ENCODE measurements at regions not wholly inside any gene's neighbourhood (a gene's known extent, or its start where the extent isn't known, plus 50 kb on each side); places are given as distances from the start of the nearest gene placed in this dataset.

DNA sequence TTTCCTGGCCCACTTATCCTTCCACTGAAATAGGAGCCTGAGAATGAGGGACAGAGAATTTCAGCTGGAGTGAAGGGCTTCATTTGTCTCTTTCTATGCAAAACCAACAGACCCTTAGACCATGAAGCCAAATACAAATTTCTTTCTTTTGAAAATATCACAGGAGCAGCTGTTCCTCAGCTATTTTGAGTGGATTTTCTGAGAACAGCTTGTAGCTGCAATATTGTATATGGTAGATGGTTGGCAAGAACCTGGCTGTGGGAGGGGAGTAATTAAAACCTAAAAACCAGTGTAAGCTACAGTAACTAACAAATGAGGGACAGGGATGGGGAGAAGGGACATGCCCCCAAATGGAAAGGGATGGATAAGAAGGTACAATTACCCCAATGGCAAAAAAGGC is 350.3 kb upstream of the CDH20 start:
- no peak for DNase-seq

DNA sequence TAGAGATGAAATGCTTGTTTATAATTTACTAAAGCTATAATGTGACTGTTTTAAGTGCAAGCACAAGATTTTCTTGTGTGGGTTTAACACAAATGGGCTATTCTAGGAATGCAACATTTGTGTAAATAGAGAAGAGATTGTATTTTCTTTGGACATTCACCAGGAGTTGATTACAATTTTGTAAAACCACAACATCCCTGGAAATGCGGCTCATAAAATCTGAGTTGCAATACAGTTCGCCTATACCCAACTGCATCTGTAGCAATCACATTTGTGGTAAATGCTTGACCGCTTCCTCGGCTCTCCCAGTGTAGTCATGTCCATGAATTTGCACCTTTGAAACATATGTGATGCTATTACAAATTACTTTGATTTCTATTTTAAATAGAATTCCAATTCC is 348.7 kb upstream of the CDH20 start:
- no peak for DNase-seq

DNA sequence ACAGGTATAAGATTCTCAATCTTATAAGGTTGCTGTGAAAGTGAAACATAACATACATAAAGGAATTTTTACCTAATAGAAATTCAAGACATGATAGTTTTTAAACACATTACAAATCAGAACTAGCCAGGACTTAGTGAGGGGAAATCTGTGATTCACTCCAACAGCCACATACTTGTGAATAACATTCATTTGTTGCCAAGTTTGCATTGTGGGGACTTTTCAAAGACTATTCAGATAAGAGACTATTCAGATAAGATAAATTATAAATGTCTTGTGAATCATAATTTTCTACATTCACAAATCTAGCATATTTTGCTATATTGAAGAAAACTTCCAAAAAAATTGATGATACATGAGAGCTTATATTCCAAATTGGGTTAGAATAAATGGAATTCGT is 345.3 kb upstream of the CDH20 start:
- DNase-seq: no peak

DNA sequence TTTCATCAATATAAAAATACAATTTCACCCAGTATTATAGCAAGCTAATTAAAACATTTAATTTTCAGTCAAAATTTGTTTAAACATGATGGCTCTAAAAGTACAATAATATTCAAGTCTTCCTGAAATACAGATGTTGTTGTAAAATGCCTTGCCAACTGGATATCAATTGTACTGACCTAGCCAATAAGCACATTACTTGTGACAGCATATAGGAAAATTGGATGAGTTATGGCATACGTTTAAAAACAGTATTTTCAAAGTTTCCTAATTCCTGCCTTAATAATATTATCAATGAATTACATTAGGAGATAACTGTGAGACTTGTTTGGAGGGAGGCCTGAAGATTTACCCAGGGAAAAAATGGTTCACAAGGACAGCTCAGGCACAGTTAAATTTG is 336.9 kb upstream of the CDH20 start:
- DNase-seq: no peak

DNA sequence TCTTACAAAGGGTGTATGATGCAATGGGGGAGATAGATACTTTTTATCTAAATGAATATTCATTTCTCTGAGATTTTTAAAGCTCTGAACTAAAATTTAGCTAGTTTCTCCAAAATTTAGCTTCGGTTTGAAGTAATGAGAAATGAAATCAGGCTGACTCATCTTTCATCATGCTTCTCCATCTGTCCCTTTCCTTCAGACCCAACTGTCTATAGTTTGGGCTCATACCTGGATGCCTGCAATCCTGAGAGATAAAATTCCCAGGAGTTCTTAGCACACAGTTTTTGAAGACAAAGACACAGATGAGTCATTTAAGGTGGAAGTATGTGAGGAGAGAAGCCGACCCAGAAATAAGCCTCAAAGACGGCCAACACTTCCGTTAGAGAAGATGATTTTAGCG is 336.4 kb upstream of the CDH20 start:
- DNase-seq: no peak

DNA sequence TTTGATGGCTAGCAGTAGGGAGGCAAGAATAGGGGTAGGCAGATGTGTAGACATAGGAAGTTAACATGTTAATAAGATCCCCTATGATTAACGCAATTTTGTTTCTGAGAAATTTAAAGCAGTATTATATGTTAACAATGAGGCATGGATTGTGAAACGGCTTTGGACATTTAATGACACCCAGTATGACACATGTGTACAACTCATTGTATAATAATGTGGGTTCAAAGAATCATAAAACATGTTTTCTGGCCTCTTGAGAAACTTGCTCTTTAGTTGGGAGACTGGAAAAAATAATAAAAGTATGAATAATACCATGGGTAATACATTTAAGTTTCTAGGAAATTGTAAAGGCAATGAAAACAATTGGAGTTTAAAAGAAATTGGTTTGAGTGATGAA is 332.1 kb upstream of the CDH20 start:
- DNase-seq: no peak

DNA sequence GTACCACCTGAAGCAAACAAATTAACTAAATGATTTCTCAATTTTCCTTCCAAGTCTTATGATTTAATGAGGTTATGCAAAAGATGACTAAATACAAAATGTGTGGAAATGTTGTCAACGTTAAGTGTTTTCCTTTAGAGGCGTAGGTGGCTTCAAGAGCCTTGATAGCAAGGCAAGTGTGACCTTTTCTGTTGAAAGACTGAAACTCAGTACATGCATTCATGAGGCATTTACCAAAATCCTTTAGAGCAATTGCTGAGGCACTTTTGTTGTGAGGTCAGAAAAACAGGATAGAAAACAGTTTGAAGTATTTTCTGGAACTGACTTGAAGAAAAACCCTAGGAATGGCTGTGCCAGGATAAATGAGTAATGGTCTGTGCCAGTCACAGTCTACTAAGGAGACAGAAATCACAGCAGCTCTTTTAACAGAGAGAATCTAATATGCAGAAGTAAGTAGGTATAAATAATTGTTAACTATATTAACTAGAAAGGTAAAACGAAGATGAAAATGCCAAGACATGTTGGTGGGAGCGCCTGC is 326.5 kb upstream of the CDH20 start:
- DNase-seq: no peak

DNA sequence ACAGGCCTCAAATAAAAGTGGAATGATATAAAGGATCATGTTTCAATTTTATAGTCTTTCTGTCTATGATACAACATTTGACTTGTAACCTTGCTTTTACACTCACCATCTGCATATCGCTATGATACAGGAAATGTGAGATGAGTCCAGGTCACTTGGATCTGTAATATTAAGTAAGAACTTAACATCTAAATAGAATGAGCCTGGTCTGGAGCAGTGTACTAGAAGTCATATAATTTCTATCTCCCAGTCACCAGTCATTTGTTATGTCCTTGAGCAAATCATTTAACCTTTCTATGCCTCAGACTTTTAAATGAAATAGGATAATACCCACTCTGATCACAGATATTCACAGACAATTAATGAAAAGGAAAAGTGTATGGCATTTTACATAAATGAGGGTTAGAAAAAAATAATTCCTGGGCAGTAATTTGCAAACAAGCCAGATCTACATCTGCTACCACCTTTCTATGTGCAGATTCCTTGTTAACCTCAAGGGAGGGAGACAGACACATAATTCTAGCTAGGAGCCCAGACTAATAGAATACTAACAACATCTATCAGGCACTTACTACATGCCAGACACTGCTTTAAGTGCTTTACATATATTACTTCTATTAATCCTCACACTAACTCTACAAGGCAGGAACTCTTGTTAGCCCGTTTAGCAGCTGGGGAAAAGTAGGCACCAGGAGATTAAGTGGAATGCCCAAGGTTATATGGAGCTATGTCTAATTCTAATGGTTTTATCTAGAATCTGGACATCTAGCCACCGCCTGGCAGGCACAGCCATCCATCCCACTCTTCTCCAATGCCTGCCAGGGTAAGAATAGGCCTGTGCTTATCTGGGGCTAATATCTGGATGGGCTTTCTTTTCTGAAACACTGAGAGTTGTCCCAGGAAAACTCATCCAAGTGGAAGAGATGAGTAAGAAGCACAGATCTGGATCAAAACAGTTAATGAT is 313.6 kb upstream of the CDH20 start:
- no peak for DNase-seq

DNA sequence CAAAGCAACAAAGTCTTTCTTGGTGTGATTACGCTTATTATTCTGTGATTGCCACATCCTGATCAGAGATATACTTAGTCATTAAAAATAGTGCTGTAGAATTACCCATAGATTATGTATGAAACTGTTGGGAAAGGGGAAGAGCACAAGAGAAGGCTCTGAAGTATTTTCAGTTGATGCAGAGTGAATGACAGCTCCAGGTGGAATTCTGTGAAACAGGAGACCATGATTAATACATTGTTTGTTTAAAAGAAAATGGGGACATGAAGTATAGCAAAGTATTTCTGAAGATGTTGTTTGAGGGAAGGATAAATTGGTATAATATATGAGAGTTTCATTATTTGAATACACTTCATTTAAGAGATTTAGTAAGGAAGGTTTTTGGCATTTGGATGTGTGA is 307.6 kb upstream of the CDH20 start:
- no peak for DNase-seq

DNA sequence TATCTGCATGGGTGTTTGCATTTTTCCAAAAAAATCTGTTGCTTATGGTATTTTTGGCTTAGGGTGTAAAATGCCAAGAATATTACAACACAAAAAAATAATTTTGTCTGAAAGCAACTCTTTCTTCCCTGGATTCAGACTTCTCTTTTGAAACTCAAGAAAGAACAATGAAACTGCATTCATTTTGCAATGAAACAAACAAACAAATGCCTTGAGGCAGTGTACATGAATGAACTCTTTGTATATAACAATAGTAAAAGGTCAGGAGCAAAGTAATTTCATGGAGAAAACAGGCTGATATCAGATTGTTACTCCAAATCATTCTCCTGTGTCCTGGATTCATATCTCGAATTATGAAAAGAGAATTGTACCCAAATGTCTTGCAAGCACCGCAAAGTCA is 301.6 kb upstream of the CDH20 start:
- DNase-seq: no peak

DNA sequence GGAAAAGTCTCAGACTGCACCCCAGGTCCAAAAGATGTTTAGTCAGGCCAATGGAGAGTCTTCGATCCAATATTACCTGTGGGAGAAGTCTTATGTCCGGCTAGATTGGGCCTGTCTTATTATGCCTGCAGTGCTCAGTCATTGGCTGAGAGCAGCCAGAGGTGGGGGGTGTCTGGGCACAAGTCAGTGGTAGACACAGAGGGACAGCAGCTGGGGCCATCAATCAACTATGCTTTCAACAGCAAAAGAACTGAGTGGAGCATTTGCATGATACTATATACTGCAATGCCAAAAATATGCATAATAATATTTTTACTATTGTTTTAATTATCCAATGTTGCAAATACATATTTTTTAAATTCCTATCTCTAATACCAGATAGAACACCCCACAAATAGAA is 298.6 kb upstream of the CDH20 start:
- DNase-seq: no peak

DNA sequence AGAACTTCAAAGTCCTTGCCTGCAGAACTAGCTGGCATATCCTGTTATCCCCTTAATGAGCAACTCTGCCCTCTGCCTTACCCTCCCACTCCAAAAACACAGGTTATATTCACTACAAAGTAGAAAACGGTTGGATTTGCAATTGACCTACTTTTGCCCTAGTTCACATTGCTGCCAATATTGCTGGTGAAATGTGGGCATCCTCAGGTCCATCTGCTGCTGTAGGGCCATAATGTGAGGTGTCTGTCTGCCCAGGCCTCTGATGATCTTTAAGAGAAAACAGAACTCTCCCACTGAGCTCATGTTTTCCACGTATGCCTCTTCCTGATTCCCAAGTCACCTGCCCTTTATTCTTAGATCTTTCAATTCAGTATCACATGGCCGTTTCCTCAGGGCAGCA is 294.0 kb upstream of the CDH20 start:
- DNase-seq: no peak

DNA sequence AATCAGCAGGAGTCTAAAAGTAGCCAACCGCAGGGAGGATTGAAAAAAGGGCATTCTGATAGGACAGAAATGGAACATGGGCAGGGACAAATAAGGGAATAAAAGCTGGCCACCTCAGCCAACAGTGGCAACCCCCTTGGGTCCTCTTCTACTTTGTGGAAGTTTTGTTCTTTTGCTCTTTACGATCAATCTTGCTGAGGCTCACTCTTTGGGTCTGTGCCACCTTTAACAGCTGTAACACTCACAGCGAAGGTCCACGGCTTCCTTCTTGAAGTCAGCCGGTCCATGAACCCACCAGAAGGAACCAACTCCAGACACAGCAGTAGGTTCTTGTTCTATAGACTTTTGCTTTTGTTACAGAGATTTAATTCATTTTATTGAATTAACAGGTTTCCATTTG is 285.4 kb upstream of the CDH20 start:
- DNase-seq: no peak

DNA sequence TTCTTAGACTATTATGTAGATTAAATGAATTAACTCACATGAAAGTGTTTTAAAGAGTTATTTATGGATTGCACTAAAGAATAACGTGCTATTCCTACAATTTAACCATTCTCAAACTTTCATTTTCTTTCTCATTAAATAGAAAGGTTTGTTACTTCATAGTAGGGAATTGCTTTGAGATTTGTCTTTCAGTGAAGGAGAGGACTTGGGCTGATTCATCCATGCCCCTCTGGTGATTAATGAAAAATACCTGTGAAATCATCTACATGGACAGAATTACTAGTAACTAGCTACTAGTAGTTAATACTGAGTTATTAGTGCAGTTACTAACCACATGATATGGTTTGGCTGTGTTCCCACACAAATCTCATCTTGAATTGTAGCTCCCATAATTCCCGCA is 275.8 kb upstream of the CDH20 start:
- DNase-seq: no peak

DNA sequence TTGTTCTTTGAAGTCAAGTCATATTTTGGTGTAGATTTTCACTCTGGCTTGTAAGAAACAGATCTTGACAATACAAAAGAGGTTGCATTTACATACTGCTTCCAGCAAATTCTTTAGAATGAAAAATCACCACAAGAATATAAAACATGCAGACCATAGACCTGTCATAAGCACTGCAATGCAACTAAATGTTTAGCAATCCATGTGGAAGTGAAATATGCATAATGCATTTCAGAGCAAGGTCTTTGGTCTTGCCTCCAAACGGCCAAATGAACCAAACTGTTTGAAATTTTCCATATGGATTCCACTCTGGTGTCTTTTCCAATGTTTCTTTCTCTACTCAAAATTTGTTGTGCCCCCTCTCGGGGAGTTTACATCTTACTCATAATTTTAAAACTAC is 271.0 kb upstream of the CDH20 start:
- no peak for DNase-seq

DNA sequence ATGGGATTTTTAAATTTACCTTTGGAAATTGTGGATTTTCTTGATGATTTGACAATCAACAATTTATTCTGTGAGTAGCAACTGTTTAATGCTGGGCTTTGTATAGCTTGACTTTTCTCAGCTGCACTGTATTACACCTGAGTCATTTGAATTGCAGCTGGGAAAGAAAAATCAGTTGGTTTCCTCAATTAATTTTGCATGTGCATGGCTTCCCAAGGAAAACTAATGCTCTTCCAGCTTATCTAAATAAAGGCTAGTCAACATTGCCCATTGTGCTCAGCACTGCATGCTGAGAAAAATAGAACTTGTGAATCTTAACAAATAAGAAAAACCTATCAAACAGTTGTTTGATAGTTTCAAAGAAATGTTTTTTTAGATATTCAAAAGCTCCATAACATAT is 268.3 kb upstream of the CDH20 start:
- DNase-seq: no peak

DNA sequence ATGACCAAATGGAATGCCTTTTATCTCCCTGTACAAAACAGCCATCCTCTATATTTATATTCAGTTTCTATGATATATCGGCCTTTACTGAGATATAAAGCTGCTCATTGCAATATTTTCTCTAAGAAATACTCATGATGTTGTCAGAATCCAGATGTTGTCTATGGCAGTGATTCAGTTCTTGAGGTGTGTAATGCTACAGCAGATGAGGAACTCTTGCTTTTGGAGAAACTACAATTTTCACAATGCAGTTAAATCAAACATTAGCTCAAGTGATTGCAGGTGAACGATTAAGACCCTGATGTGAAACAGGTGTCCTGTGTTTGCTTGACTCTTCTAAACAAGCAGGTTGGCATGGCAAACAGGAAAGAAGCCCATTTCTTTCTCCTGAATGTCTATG is 256.2 kb upstream of the CDH20 start:
- DNase-seq: no peak

DNA sequence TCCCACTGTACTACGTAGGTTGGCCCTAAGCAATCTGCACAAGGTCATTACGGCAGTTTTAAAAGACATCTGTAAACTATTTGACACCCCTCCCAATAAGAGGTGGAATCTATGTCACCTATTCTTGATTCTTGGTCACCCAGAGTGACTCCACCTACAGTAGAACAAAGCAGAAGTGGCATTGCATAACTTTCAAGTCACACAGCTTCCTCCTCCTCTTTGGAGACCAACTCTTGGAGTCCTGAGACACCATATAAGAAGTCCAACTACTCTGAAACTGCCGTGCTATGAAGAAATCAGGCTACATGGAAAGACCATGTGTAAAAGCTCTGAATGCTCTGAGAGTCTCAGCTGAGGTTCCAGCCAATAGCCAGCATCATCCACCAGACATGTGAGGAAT is 253.5 kb upstream of the CDH20 start:
- DNase-seq: no peak

DNA sequence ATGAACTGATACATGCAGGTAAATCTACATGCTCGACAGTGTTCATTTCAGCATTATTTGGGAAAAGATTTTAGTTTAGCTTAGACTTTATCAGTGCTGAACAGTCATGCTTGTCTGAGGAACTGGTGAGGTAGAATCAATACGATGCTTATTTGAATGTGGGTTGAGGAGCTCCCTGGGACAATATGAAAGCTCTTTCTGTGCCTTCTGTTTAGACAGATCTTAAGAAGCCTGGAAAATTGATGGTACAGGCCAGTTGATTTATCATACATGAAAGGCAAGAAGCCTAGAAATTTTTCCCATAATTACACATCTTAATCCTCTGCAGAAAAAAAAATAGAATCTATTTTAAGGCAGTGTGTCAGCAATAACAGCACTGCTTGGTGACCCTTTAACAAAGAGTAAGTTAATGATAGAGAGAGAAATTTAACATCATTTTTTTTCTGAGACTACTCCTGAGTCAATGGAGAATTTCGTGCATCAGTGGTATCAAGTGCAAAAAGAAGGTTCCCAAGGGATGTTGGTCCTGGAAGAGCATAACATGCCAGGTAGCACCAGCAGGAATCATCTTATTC is 252.2 kb upstream of the CDH20 start:
- no peak for DNase-seq

DNA sequence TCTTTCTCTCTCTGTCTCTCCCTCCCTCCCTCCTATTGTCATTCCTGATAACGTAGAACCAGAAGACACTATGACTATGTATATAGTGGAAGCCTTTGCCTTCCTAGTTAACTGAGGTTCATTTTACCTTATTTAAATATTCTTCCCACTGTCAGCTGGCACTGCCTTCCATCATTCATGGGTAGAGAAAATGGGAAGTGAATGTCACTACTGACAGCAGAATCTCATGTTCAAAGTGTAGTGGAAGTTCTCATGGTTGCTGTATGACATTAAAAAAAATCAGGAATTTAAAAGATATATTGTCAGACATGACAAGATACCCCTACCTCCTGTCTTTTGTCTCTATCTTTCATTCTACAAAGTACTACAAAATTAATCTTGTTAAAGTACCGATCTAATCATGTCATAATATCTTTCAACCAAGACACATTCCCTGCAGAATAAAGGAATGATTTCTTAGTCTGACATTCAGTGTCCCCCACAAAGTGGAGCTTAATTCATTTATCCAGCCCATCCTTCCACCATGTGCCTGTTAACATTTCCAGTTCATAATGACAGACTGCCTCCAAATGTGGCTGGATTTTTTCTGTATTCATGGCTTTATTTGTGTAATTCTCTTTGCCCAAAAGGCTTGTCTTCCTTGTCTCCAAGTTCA is 250.1 kb upstream of the CDH20 start:
- no peak for DNase-seq

DNA sequence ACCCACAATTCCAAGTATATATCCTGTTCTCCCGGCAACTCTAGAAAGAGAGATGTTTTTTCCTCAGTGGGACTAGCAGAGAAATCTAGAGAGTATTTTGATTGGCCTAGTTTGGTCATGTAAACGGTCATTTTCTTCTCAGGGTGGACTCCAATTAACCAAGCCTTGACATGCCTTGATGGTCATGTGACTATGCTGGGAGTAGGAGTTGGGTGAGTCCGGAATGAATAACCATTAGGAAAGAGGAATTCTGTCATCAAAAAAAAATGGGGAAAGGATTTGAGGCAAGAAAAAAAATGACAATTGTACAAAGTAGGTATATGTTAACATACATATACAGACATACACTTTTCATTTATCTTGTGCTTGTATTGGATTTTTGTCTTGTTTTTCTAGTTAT is 248.2 kb upstream of the CDH20 start:
- no peak for DNase-seq

DNA sequence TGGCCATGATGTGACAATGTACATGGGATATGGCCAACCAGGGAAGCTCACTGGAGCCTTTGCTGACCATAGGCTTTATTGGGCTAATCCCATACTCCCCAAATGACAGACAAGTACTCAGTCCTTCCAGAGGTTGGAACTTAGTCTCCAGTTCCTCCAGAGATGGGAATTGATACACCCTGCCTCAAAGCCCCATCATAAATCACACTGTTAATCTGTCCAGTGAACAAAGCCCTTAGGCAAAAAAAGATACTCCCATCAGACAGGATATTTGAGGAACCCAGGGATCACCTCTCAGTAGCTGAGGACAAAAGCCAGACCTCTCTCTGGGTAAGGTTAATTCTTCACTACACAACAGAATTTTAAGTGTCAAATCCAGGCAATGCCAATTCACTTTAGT is 247.5 kb upstream of the CDH20 start:
- no peak for DNase-seq

DNA sequence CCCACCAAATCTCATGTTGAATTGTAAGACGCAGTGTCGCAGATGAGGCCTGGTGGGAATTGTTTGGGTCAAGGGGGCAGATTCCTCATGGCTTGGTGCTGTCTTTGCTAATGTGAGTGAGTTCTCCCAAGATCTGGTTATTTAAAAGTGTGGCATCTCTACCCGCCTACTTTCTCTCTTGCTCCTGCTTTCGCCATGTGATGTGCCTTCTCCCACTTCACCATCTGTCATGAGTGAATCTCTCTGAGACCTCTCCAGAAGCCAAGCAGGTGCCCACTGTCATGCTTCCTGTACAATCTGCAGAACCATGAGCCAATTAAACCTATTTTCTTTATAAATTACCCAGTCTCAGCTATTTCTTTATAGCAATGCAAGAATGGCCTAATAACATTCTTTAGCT is 246.6 kb upstream of the CDH20 start:
- DNase-seq: no peak

DNA sequence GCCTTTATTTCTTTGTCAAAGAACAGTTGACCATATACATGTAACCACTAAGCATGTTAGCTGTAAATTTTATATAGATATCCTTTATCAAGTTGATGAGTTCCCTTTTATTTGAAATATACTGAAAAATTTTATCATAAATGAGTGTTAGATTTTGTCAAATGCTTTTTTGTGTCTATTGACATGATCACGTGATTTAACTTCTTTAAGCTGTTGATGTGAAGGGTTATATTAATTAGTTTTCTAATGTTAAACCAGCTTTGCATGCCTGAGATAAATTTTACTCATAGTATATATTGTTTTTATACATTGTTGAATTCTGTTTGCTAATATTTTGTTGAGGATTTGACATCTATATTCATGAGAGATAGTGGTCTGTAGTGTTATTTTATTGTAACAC is 241.9 kb upstream of the CDH20 start:
- DNase-seq: no peak

Data from right hindlimb (tissue), 1 donor.